ENCODE measurements at regions not wholly inside any gene's neighbourhood (a gene's known extent, or its start where the extent isn't known, plus 50 kb on each side); places are given as distances from the start of the nearest gene placed in this dataset.

DNA sequence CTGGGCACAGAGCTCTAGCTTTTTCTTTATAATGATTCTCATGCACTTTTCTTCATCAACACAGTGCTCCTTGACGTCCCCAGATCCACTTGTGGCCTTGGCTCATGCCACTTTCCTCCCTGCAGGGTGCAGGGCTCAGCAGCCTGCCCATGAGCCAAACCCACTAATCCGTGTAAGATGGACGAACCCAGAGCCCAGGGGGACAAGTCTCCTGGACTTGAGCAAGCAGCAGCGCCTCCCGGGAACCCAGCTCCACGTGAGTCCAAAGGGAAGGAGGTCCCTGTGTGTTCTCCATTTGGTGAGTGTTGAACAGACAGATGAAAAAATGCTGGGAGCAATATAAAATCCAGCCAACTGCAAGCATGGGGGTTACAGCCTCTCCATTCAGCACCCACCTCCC is 470.6 kb upstream of the HS6ST1 start:
- in situ Hi-C loops (cut with HindIII; ENCODE audit: low pct_unique_long_range_greater_than_20kb, low sequenced_read_pairs) = no loop called here
- no peak for DNase-seq (ENCODE audit: low read depth)

DNA sequence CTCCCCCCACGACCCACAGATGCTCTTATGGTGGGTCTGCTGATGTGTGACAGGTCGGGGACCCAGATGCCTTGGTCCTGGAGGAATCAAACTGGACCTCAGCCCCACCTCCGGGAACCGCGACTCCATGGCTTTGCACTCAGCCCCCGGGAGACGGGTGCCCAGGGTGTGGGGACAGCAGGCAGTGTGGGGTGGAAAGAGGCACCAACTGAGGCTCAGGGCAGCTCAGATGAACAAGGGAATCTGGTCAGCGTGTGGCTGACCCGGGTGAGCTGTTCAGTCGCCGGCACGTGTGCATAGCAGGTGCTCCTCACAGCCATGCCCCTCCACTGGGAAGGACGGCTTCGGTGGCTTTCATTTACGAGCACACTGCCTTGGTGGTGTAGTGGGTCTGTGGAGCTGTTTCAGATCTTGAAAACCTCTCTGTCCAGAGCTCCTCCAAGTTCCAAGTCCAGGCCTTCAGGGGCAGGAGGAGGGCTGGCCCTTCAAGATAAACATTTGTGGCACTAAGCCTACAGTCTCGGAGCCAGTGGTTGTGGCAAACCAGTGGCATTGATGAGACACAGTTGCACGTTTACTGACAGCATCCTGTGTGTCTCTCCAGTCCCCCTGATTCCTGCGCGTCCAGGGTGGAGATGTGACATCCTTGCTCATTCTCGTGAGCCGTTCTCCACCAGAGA is 471.2 kb upstream of the HS6ST1 start:
- in situ Hi-C loops (cut with HindIII; ENCODE audit: low pct_unique_long_range_greater_than_20kb, low sequenced_read_pairs) = no loop called here
- no peak for DNase-seq (ENCODE audit: low read depth)

DNA sequence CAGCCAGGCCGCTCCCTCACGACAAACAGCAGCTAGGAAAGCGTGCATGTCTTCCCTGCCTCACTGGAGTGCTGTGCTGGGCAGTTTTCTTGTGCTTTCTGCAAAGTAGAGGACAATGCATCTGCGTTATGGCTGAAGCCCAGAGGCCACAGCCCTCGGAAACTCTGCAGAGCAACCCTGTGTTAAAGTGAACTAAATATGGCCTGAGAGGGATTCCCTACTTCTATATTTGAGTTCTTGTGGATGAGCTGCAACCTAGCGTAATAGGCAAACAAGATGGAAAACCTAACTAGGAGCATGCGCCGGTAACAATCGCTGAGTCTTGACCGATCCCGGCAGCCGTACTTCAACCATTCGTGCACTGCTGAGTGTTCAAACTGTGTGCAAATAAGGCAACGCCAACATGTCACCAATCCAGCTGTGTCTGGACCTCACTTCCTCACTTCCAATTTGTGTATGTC is 471.9 kb upstream of the HS6ST1 start:
- DNase-seq (ENCODE audit: low read depth) = no peak
- in situ Hi-C loops (cut with HindIII; ENCODE audit: low pct_unique_long_range_greater_than_20kb, low sequenced_read_pairs) = no loop called here

DNA sequence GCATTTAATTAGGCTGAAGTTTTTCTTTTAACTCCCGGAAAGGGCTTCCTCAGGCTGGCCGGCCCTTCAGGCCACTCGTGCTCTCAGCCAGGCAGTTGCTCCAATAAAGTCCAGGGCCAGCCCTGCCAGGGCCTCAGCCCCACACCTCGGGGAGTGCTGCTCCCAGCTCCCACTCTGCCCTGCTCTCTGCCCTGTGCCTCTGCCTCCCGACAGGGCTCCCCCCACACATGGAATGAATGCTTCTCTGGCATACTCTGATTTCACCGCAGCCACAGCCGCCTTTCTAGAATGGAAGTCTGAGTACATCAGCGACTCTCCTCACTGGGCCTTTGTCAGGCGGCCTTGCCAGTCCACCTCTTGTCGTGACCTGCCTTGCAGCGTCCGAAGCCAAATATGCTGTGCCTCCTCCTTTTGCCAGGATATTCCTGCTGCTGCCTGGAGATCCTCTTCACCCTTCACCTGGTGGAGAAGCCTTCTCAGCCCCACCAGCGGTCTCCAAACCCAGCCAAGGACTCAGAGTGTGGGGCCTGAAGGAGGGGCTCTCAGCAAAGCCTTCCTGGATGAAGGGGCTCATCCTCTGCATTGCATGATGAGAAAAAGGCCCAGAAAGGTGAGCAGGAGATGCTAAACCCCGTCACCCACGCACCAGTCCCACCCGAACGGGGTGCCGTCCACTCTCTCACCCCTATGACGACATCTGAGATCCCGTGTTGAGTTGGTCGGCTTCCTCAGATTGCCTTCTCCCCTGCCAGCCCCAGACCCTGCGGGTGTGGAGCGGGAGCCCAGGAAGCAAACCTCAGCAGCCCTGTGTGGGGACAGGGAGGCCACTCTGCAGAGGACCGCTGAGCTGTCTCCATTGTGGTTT is 472.7 kb upstream of the HS6ST1 start:
- in situ Hi-C loops (cut with HindIII; ENCODE audit: low pct_unique_long_range_greater_than_20kb, low sequenced_read_pairs) = no loop called here
- no peak for DNase-seq (ENCODE audit: low read depth)

DNA sequence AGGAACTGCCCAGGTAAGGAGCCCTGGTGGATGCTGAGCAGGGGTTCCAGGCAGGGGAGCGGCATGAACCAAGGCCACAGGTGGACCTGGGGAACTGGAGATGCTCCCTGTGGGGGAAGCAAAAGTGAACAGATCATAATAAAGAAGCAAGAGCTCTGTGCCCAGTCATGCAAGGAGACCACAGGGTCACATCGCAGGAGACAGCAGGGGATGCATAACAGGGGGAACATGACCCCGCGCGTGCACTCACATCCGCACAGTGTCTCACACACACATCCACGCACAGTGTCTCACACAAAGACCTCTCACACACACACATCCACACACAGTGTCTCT is 473.3 kb upstream of the HS6ST1 start:
- DNase-seq (ENCODE audit: low read depth) = no peak
- in situ Hi-C loops (cut with HindIII; ENCODE audit: low pct_unique_long_range_greater_than_20kb, low sequenced_read_pairs) = no loop called here

DNA sequence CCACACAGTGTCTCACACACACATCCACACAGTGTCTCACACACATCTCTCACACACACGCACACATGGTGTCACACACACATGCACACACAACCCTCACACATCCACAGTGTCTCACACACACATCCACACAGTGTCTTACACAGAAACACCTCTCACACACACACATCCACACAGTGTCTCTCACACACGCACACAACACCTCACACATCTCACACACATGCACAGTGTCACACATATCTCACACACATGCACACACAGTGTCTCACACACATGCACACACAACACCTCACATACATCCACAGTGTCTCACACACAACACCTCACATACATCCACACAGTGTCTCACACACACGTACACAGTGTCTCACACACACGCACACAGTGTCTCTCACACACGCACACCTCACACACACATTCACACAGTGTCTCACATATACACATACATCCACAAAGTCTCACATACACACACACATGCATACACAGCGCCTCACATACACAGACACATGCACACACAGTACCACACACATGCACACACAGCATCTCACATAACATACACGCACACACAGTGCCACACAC is 473.9 kb upstream of the HS6ST1 start:
- in situ Hi-C loops (cut with HindIII; ENCODE audit: low pct_unique_long_range_greater_than_20kb, low sequenced_read_pairs) = no loop called here
- DNase-seq (ENCODE audit: low read depth) = no peak

DNA sequence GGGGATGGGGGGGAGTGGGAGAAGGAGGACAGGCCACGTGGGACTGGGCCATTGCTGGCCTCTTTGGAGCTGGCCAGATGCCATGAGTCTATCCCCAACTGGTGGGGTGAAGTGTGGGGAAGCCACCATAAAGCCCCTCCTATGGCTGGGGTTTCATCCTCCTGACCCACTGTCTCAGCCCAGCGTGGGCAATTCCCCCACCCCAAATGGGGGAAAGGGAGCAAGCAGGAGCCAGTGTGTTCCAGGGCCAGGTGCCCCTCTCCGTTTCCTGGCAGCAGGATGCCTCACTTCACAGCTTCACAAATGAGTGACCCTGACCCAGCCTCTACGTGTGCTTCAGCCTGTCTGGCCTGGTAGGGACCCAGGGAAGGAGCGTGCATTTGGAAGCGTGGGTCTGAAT is 474.7 kb upstream of the HS6ST1 start:
- DNase-seq (ENCODE audit: low read depth) = no peak
- in situ Hi-C loops (cut with HindIII; ENCODE audit: low pct_unique_long_range_greater_than_20kb, low sequenced_read_pairs) = no loop called here

DNA sequence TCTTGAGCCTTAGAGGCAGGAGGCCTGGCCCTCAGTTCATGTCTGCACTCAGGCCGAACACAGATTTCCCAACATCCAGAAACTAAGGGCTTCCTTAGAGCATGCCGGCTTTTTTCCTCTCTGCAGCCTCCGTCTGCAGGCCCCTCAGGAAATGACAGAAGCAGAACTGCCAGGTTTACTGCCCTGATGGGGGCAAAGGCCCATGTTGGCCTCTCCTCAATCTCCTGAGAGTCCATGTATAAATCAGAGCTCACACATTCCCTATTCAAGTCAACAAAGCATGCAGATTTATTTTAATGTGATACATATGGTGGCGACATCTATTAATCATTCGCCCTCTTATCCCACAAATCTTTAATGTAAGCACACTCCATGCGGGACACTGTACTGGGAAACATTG is 475.6 kb upstream of the HS6ST1 start:
- no peak for DNase-seq (ENCODE audit: low read depth)
- in situ Hi-C loops (cut with HindIII; ENCODE audit: low pct_unique_long_range_greater_than_20kb, low sequenced_read_pairs) = no loop called here

DNA sequence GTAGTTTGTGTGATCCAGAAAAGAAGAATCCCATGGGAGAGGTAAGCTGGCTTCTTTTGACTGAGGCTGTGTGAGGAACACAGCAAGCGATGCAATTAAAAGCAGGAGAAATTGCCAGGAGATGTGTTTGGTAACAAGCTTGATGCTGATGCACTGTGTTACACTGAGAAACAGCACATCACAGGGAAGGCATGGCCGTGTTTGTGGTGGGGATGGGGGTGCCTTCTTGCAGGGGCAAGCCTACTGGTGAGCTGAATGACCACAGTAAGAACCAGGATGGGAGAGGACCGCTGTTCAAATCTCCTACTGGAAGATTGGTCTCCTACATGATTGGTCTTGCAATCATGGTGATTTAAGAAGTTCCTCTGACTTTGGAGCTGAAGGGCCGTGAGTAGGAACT is 477.7 kb upstream of the HS6ST1 start:
- in situ Hi-C loops (cut with HindIII; ENCODE audit: low pct_unique_long_range_greater_than_20kb, low sequenced_read_pairs) = no loop called here
- DNase-seq (ENCODE audit: low read depth) = no peak

DNA sequence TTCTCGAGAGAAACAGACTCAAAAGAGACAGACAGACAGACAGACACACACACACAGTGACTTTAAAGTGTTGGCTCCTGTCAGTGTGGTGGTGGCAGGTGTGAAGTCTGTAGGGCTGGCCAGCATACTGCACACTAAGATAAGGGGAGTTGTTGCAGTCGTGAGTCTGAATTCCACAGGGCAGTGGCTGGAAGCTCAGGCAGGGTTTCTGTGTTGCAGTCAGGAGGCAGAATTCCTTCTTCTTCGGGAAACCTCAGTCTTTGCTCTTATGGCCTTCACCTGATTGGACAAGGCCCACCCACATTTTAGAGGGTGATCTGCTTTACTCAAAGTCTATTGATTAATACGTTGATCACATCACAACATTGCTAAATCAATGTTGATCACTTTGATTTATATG is 478.4 kb upstream of the HS6ST1 start:
- DNase-seq (ENCODE audit: low read depth) = no peak
- in situ Hi-C loops (cut with HindIII; ENCODE audit: low pct_unique_long_range_greater_than_20kb, low sequenced_read_pairs) = no loop called here

DNA sequence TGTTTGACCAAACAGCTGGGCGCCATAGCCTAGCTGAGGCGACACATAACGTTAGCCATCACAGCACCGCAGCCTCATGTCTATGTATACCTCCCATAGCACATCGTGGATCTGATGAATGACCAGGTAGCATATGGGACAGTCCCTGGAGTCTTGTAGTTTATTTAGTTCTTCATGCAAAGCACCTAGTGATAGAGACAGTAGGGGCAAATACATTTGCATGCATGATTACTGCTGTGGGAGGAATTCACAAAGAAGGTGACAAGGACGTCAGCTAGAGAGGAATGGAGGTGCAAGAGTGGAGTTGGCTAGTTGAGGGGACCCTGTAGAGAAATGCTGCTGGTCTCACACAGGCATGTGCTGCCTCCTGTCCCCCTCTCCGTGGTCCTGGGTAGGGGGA is 478.9 kb upstream of the HS6ST1 start:
- DNase-seq (ENCODE audit: low read depth) = no peak
- in situ Hi-C loops (cut with HindIII; ENCODE audit: low pct_unique_long_range_greater_than_20kb, low sequenced_read_pairs) = no loop called here

DNA sequence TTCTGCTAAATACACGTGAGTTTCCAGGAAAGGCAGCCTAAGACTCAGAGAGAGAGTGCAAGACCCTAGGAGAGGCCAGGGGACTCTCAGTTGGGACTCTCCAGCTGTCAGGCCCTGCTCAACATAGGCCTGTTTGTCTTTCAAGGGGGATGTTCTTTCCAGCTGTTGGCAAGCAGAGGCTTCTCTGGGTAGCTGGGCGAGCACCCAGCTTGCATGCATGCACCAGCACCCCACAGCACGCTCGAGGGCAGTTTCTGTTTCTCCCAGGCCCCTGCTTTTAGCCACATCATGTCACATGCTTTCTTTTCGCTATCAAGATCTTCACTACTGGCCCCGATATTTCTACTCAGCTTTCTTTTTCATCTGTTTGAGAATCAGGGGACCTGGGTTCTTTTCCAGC is 479.3 kb upstream of the HS6ST1 start:
- in situ Hi-C loops (cut with HindIII; ENCODE audit: low pct_unique_long_range_greater_than_20kb, low sequenced_read_pairs) = no loop called here
- no peak for DNase-seq (ENCODE audit: low read depth)

DNA sequence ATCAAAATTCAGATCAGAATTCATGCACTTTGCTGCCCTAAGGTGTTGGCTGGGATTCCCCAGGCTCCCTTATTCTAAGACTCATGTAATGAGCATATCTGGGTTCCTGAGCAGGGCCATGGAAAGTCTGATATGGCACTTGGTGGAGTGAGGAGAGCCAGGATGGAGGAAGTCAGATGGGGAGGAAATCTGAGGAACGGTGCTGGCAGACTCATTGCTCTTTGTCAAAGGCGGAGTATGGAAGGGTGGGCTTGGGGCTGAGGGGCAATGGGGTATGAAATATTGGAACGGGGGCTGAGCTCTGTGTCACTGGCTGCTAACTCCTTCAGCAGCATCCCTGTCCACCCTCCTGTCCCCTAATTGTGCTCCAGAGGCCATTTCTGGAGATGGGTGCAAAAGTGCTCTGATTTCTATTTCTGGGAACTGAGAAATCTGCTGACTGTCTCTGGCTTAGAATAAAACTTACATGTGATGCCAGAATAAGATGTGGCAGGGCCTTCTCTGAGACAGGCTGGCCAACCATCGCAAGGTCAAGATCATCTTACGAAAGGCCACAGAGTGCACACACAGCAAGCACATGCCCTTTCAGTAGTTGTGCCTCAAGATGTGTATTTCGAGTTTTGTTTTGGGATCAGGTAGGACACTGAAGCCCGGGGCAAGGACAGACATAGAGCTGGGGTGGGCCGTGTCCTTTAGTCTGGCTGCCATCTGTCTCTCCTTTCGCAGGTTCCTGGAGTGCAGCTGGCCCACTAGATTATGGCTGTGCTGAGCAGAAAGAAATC is 480.0 kb upstream of the HS6ST1 start:
- no peak for DNase-seq (ENCODE audit: low read depth)
- in situ Hi-C loops (cut with HindIII; ENCODE audit: low pct_unique_long_range_greater_than_20kb, low sequenced_read_pairs) = no loop called here

DNA sequence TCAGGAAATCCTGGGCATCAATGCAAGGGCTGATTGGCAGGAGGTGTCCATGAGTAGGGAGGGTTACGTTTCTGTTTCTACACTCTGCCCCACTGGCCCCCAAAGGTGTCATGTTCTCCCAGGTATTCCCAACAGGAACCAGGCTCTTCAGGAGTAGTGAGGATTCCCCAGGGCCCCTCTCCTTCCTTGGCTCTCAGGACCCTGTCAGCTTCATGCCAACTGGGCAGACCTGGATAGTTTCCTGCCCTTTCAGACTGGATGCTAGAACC is 480.6 kb upstream of the HS6ST1 start:
- no peak for DNase-seq (ENCODE audit: low read depth)
- in situ Hi-C loops (cut with HindIII; ENCODE audit: low pct_unique_long_range_greater_than_20kb, low sequenced_read_pairs) = no loop called here

DNA sequence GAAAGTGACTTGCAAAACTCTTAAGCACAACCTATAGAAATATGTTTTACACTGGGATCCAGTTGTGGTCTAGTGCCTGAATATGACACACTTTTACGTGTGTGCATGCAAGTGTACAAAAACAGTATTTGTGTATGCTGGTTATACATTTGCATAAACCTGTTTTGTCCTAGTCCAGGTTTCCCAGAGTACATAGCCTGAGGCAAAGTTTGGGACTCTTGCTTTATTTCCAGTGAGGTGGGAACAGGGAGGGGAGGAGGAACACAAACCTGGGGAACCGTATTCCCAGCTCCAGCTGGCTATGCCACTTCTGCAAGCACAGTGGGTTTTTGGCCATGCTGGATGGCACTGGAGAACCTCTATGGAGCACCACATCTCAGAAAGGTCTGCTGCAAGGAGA is 481.1 kb upstream of the HS6ST1 start:
- DNase-seq (ENCODE audit: low read depth) = no peak
- in situ Hi-C loops (cut with HindIII; ENCODE audit: low pct_unique_long_range_greater_than_20kb, low sequenced_read_pairs) = no loop called here

DNA sequence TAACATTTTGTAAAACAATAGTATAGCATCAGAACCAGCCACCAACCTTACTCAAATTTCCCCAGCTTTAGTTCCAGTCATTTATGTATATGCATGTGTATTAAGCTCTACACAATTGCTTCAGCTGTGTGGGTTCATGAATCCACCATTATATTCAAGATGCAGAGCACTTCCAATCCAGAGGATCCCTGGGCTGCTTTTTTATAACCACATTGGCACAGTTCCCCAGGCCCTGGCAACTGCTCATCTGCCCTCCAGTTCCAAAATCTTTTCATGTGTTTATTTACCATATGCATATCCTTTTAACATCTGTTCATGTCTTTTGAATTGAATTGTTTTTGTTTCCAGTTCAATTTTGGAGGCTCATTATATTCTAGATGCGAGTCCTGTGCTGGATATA is 482.9 kb upstream of the HS6ST1 start:
- no peak for DNase-seq (ENCODE audit: low read depth)
- in situ Hi-C loops (cut with HindIII; ENCODE audit: low pct_unique_long_range_greater_than_20kb, low sequenced_read_pairs) = no loop called here

DNA sequence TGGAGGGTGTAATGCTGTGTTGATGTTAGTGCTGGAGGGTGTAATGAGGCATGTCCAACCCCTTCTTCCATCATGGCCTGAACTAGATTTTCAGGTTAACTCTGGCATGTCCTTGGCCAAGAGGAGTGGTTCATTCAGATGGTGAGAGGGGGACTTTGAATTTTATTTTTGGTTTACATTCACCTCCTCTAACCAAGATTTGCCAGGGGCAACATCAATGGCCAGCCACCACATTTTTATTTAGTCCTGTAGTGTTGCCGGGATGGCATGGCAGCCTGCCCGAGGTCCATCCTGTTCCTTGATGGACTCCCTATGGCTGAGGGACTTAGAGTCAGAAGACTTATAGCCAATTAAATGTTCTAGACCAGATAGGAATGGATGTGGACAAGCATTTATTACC is 484.6 kb upstream of the HS6ST1 start:
- in situ Hi-C loops (cut with HindIII; ENCODE audit: low pct_unique_long_range_greater_than_20kb, low sequenced_read_pairs) = no loop called here

DNA sequence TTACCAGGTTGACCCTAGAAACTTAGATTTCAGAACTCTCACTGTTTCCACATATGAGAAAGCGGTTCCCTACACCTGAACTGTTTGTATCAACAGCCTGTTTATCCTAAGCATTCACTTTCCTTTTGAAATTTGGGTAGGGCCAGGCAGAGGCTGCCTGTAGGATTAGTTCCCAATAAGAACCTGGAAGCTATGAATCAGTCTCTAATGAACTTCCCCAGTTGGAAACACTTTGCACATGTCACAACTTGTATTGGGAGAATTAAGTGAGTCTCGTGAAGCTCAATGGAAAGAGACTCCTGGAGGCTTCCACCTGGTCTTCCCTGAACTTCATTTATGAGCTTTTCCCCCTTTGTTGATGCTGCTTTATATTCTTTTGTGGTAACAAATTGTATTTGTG is 486.6 kb upstream of the HS6ST1 start:
- no peak for DNase-seq (ENCODE audit: low read depth)
- in situ Hi-C loops (cut with HindIII; ENCODE audit: low pct_unique_long_range_greater_than_20kb, low sequenced_read_pairs) = no loop called here

More for the DNA sequence above, 484.6 kb upstream of the HS6ST1 start:
- no peak for DNase-seq (ENCODE audit: low read depth)

DNA sequence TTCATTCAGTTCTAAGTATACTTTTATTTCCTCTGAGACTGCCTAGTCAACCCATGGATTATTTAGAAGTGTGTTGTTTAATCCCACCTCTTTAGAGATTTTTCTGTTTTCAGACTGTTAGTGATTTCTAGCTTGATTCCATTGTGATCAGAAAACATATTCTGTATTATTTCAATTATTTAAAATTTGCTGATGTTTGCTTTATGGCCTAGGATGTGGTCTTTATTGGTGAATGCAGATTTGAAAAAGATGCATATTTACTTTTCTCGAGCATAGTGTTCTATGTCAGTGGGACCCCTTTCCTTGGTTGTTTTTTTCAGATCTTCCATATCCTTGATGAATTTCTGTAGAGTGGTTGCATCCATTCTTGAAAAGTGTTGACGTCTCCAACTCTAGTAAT is 487.2 kb upstream of the HS6ST1 start:
- in situ Hi-C loops (cut with HindIII; ENCODE audit: low pct_unique_long_range_greater_than_20kb, low sequenced_read_pairs) = no loop called here
- no peak for DNase-seq (ENCODE audit: low read depth)

All from Caki2 (cell line).